Stimulated activated CD4-positive, alpha-beta T cell treated with anti-CD3 and anti-CD28 coated beads, Interleukin-4, amount 100 ng/mL, for 24 hours (primary cell): ENCODE measurements at regions not wholly inside any gene's neighbourhood (a gene's known extent, or its start where the extent isn't known, plus 50 kb on each side); places are given as distances from the start of the nearest gene placed in this dataset.
"Not testable (repeated sequence)": the region's sequence is repeated elsewhere in the genome, so short reads cannot be mapped to it uniquely, and the experiment has no call there.

Experiments used
- DNase-seq: peaks from one replicate; pipeline ENCODE4 v3.0.0-alpha.2; 2020

DNA sequence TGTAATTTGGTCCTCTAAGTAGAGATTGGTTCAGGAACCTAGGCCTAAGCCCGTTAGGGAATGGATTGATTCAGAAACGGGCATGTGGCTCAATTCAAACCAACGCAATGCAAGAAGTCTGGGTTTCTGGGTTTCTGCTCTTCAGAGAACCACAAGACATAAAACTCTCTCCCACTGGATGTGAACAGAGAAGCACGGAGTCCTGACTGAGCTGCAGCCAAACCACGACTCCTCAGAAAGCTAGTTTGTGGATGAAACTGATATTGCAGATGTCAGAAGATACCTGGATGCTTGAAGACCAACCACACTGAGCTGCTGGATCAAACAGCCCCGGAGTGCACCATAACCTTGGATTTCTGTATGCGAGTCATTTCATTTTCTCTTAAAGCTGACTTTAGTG is 50.0 kb downstream of the SOD2 start:
- no peak for DNase-seq

DNA sequence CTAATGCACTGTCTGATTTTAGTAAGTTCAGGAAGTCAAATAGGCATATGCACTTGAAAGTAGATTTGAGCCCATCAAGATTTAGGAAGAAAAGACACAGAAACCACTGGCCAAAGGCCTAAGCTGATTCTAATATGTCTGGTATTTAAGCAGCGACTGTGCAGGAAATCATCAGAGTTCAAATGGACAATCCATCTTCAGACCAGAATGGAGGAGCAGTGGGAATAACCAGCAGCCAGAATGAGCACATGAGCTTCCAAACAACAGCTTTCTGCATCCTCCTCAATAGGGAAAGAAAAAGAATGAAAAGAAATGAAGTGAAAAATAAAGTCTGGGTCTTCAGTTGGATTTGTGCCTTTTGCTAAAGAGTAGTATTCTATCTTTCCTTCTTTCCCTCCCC is 50.6 kb downstream of the SOD2 start:
- DNase-seq: no peak

DNA sequence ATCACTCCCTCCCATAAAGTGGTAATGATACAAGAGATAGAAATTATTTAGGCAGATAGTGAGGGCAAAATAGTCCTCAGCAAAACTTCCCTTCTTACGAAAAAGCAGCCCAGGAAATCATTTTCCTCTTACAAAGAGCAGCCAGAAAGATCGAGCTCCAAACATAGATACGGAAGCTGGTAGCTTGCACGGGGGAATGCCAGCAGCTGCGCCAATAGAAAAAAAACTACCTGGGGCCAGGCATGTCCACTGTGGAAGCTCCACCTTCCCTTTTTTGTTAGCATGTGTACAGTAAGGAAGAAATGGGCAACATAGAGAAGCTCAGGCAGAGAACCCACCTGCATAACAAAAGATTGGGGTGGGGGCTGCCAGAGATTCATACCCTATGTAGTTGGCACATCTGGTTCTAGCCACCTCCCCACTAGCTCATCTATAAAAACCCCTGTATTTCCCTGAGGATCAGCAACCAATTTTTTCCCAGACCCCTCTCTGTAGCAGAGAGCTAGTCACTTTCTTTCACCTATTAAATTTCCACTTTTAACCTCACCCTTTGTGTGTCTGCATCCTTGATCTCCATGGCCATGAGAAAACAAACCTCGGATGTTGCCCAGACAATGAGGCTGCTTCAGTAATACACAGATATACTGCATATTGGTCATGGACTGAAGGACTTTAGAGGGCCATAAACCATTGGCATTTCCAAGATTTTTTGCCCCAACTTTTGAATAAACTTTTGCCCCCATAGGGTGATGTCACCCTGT is 52.1 kb downstream of the SOD2 start:
- DNase-seq: no peak

DNA sequence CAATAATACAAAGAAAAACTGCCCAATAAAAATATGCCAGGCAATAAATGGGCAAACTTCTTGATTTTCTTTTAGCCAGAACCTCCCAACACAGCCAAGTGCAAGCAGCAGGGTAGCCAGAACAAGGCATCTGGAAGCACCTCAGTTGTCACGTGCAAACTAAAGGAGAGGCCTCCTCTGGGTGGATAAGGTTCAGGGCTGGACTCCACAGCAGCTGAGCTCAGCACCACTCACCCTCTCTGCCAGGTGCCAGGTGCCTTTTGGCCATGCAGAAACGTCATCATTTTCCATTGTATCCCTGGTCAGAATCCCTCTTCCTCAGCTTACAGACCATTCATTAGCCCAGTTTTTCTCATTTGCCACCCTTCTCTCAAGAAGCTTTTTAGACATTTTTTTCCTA is 52.7 kb downstream of the SOD2 start:
- DNase-seq: no peak

DNA sequence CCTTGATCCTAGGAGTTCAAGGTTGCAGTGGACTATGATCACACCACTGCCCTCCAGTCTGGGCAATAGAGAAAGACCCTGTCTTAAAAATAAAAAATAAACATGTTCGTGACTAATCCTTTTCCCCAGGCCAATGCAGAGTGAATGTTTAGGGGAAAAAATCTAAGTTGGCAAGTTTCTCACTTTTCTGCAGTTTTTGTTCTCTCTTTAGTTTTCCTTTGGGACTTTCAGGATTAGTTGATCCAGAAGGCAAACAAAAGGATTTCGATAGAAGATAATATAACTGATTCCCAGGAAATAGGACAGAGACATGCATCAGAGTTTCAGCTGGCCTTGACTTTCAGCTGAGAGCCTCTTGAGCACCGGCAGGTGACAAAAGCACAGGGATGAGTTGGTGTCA is 53.3 kb downstream of the SOD2 start:
- DNase-seq: no peak

DNA sequence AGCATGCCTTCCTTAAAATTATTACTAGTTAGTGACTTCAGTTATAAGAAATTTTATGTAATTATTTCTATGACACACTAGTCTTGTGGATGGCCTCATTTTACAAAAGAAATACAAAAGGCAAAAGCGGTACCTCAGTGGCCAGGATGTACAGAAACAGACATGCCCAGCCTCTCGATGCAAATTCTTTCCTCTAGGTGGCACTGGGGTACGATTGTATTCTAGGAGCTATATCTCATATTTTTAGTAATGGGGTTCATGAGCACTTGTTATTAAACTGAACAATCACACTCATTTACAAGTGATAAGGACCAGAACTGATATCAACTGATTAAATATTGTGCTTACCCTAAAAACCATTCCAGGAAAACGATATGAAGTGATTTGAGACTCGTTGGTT is 59.8 kb downstream of the SOD2 start:
- DNase-seq: no peak

DNA sequence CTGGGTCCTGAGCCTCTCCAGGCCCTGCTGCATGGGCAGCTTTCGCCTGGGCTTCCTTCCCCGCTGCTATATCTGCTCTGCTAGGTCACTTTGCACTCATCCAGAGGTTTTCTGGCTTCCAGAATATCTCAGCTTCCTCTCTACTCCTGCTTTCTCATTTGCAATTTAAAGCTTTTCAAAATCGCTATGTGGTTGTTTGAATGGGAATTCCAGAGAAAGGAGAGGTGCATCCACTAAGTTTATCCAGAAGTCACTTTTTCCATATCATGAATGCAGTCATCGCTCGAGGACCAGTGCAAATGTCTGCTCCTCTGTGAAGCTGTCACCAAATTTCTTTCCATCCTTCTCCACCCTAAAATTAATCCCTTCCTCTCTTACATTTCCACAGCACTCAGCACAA is 61.2 kb downstream of the SOD2 start:
- DNase-seq: no peak

DNA sequence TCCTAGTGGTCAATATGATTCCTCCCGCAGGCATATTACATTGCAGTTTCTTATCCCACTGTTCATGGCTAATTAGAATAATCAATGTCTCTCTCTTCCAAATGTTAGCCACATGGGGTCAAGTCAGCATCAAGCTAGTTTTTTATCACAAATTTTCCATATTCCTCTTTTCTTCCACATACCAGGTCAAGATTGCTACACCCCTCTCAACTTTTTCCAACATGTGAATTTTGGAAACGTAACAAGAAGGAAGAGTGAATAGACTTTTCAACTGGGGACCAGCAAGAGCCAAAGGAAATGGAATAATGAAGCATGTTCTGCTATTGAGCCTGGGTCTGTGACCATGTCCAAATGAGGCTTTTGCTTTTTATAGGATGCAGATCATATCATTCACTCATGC is 65.1 kb downstream of the SOD2 start:
- no peak for DNase-seq

DNA sequence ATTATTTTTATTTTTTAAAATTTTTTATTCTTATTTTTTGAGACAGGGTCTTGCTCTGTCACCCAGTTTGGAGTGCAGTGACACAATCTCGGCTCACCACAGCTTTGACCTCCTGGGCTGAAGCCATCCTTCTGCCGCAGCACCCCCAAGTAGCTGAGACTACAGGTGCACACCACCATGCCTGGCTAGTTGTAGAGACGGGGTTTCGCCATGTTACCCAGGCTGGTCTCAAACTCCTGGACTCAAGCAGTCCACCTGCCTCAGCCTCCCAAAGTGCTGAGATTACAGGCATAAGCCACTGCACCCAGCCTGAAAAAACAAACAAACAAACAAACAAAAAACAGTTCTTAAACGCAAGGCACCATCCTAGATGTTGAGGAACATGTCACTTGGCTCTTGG is 66.5 kb downstream of the SOD2 start:
- DNase-seq: not testable (repeated sequence)

DNA sequence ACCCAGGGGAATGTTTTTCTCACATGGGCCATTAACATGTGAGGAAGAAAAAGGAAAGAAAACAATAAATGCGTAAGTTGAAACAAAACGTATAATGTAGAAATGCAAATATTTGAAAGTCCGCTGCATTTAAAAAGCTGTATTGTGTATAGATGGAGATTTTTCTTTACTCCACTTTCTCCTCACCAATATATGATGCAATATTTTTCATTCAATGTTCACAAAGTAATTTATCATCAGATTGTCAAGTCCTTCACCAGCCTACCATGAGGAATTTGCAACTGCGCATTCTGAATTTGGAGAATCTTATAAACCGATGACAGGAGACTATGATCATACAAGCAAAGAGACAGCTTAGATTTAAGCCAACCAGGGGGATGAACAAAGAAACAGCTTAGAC is 69.9 kb downstream of the SOD2 start:
- no peak for DNase-seq

DNA sequence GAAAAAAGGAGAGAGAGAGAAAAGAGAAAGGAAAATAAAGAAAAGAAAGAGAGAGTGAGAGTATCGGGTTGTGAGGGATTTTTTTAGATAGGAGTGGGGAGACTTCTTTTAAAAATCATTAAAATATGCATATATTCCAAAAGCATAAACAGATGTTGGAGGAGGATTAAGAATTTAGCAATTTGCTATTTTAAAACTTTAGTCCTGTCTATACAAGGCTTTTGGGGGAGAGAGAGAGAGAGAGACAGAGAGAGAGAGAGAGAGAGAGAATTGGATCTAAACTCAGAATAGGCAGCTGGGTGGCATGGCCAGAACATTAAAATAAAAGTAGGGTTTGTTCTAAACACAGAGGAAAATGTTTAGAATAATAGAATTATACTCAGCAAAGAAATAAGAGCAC is 72.1 kb downstream of the SOD2 start:
- no peak for DNase-seq

DNA sequence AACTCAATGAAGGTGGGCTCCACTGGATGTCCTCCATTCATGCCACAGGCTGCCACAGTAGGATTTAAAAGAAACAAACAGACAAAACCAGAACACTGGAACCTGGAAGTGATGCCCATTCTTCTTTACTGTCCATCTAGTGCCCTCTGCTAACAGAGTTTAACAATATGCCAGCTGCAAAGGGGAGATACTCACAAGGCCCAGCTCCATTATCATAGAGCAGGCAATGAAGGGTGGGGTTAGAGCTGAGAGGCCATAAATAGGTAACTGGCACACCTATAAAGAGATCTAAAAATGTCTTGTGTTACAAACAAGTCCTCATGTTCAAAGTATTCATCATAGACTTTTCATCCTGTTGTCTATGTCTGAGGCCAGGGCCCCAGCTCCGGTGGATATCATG is 75.6 kb downstream of the SOD2 start:
- DNase-seq: no peak

DNA sequence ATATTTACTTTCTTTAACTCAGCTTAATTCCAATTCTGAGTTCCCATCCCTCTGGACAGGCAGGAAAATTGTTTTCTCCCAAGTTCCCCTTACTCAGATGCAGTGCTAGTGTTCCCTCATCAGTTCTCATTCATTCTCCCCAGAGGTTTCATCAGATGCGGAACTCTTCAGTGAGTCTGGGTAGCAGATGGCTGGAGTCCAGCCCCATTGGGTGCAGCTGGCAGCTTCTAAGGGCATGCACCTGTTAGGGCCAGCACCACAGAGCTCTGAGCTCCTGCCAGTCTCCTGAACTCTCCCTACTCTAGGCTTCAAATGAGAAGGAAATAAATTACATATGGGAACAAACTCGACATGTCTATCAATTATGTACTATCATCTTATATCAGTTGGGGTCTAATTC is 76.6 kb downstream of the SOD2 start:
- no peak for DNase-seq

DNA sequence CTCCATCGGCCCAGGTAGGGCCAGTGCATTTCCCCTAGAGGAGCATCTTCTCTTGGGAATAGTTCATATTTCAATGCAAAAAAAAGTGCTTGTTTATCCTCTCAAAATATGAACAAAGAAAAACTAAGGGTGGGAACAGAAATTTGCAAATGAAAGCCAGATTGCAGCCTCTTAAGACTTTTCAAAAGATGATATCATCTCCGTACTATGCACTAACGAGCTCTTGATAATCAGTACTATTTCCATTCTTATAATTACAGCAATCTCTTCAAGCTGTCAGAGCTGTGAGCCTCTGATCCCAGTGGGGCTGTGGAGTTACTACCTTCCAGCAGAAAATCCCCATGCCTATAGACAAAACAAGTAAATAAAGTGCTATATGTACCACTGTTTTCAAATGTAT is 77.1 kb downstream of the SOD2 start:
- no peak for DNase-seq

DNA sequence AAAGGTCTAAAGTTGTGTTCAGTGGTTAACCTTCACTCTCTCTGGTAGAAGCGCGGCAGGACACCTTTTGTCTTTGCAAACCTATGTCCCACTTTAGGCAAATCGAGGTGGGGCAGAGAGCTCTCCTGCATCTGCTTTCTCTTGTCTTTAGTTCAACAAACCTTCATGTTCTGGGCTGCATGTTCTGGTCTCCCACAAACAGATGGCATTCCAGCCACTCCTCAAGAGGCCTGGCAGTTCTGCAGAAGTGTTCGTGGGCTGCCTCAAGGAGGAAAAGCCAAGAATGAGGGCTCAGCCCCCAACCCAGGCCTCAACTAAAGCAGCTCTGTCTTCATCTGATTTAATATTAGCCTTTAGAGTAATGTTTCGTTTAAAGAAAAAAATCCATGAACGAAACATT is 82.2 kb downstream of the SOD2 start:
- no peak for DNase-seq

DNA sequence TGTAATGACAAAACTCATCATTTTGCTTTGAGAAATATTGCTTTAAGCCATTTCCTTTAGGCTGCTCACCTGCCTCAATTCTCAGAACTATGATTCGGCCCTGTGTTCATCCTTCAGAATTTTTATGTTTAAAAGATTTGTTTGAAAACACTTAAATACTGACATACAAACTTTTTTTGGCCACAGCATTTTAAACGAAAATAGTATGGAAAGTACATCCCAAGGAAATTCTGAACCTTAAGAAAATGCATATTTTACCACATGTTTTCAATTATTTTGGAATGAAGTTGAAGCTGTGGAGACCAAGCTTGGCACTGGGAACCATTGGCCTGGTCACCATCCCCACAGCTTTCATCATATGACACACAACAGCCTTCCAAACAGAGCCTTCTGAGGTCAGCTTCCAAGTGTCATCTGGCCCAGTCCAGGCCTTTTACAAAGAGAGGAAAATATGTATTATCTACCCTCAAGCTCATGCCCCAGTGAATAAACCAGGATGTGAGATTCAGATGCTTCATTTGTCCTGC is 83.3 kb downstream of the SOD2 start:
- no peak for DNase-seq

DNA sequence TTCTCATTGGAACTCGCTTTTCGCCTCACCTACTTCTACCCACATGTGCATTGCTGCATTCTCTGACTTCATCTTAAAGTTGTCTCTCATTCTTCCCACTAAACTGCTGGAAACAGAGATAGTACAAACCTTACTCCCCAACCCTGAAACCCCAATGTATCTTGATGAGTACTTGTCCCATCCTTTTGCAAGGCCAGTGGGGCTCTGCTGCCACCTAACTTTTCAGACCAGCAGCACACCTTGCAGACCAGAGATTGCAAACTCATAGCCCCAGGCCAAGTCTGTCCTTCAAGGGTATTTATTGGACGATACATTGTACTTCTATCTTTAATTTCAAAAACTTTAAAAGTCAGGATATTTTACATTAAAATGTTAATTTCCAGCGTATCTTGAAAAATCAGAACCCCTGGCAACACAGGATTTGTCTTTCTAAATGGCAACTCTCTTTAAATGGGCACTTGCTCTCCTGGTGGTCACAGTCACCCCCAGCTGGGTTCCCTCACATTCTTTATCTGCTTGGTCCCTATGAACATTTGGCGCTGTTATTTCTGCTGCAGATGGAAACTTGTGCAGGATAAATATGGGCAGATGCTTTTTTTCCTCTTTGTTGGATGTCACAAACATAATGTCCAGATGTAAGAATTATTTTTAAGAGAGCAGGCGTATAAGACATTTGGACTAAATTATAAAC is 83.9 kb downstream of the SOD2 start:
- DNase-seq: no peak

DNA sequence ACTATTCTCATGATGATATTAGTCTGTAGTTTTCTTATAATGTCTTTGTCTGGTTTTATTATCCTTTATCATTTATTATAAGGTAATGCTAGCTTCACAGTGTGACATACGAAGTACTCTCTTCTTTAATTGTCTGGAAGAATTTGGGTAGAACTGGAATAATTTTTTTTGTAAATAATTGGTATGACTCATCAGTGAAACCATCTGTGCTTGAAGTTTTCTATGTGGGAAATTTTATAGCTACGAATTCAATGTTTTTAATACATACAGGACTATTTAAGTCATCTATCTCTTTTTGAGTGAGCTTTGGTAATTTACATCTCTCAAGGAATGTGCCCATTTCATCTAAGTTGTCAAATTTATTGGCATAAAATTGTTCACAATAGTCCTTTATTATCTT is 86.3 kb downstream of the SOD2 start:
- DNase-seq: no peak

DNA sequence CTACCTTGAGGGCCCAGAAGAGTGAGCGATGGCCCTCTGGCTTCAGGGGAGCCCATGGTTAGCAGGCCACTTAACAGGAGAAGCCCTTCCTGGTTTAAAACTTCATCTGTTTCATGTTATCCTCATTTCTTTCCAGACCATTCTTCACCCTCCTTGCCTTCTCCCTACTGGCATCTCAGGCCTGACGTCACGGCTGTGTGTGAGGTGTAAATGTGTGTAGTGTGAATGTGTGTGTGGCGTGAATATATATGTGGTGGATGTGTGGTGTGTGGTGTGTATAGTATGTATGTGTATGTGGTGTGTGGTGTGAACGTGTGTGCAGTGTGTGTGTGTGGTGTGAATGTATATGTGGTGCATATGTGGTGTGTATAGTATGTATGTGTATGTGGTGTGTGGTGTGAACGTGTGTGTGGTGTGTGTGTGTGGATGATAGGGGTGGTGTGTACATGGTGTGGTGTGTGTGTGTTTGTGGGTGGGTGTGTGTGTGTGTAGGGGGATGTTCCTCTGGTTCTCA is 88.5 kb downstream of the SOD2 start:
- no peak for DNase-seq

DNA sequence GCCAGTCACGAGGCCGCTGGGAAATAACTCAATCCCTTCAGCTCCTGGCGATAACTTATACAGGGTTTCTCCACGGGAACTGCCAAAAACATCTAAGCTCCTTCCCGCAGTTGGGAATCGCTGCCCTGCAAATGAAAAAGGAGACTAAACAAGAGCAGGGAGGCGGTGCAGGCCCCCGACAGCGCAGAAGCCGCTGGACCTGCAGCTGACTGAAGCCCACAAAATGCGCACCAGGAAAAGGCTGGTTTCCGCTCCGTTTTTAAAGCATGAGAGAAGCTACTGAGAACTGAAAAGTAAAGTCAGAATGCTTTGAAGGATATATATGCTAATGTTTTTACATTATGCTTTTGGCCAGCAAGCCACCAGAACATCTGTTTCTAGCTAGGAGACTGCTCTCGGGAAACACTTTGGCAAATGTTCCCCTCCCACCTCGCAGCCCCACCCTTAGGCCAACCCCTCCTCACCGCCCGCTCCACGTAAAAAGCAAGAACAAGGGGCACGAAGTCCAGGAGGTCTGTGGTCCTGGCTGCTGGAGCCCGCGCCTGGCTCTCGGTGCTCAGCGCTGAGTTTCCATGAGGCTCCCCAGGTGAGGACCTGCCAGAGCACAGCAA is 90.5 kb downstream of the SOD2 start:
- no peak for DNase-seq

DNA sequence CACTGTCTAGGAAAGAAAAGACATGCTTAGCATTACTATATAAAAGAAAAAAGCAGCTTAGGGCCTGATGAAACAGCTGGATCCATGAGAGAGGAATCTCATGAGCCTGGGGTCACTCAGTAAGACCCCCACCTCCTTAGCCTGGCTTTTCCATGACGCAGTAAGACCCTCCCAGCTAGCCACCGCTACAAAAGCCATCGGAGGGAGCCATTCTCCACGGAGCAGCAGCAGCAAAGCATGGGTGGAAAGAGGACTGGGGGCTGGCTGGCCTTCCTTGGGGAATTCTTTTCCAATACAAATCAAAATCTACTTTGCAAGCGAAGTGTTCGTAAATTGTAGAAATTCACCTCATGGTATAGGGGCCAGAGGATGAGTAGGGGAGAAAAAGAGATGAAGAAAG is 91.8 kb downstream of the SOD2 start:
- no peak for DNase-seq

DNA sequence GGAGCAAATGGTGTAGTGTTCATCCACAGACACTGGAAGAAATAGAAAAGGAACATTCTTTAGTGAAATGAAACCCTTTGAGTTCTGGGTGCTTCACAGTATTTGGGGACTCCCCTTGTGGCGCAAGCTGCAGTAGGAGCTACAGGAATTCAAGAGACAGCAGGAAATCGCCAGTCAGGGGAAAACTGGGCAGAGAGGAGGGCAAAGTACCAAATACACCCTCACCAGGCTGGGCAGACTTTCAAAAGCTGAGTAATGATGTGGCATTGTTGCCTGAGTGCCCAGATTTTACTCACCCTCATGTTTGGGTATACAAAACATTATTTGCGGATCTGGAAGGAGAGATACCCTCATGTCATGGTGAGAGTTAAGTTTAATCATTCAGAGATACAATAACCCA is 97.9 kb downstream of the SOD2 start:
- DNase-seq: peak; percentile 17

DNA sequence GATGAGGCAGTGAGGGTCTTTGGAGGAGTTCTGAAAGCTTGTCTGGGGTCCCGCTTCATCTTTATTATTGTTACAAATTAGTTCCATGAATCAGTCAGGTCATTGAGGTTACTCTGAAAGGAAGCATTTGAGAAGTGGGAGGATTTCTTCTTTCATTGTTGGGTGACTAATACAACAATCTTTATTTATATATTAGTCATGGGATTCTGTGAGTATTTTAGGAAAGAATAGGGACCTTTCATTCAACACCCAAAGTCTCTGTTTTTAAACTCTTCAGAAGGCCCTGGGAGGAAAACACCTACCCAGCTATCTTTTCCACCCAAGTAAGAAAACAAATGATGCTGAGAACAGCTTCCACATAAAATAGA is 98.3 kb downstream of the SOD2 start:
- no peak for DNase-seq

DNA sequence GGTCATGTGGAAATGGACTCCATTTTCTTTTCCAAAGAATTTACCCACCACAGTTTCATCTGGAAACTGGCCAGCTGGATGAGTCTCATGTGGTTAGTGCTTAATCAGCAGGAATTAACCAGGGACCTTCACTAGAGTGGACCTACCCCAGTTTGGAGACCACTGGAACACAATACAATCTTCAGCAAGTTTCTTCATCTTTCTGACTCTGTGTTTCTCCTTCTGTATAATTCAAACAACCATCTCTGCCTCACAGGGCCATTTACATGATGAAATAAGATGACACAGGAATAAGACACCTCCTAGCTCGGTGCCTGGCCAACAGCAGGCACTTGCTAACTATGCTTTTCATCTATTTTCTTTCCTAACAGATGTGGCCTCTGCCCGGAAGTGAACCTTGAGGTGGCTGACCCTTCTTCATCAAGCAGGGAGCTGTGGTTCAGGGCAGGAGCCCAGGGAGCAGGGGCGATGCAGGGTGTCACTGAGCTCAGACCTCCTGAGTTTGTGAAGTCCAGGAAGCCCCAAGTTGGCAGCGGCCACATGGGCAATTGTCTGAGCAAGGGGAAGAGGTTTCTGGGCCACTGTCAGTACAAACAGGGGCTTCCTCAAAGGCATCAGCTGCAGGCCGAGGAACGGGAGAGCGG is 98.8 kb downstream of the SOD2 start:
- DNase-seq: no peak
